ENCODE measurements at regions not wholly inside any gene's neighbourhood (a gene's known extent, or its start where the extent isn't known, plus 50 kb on each side); places are given as distances from the start of the nearest gene placed in this dataset.

- TF ChIP-seq POLR2AphosphoS5 (IDR thresholded peaks at IDR 0.05; ENCODE audit: low read depth, low read length) = no peak
- no peak for TF ChIP-seq FOXP2 (optimal IDR thresholded peaks at IDR 0.05; ENCODE audit: borderline replicate concordance, extremely low read depth, extremely low read length, insufficient read depth)
- TF ChIP-seq TAF1 (IDR thresholded peaks at IDR 0.05; ENCODE audit: borderline replicate concordance, insufficient read depth, low read length) = no peak
- no peak for TF ChIP-seq SIN3A (IDR thresholded peaks at IDR 0.05; ENCODE audit: borderline replicate concordance, insufficient read depth, low read length)
- TF ChIP-seq REST (IDR thresholded peaks at IDR 0.05; ENCODE audit: insufficient read depth in 1 of 2, low read depth in 2 of 2, low read length in 2 of 2) = no peak
These were observed 91.7 kb upstream of the ASB18 start for GRCh38 chr2:236355911-236356310.

GRCh38 chr2:236359426-236360045 is 95.3 kb upstream of the ASB18 start:
- TF ChIP-seq TAF1 (IDR thresholded peaks at IDR 0.05; ENCODE audit: borderline replicate concordance, insufficient read depth, low read length) = no peak
- no peak for TF ChIP-seq REST (IDR thresholded peaks at IDR 0.05; ENCODE audit: insufficient read depth in 1 of 2, low read depth in 2 of 2, low read length in 2 of 2)
- no peak for TF ChIP-seq SIN3A (IDR thresholded peaks at IDR 0.05; ENCODE audit: borderline replicate concordance, insufficient read depth, low read length)
- TF ChIP-seq FOXP2 (optimal IDR thresholded peaks at IDR 0.05; ENCODE audit: borderline replicate concordance, extremely low read depth, extremely low read length, insufficient read depth) = no peak
- no peak for TF ChIP-seq POLR2AphosphoS5 (IDR thresholded peaks at IDR 0.05; ENCODE audit: low read depth, low read length)

- TF ChIP-seq SIN3A (IDR thresholded peaks at IDR 0.05; ENCODE audit: borderline replicate concordance, insufficient read depth, low read length) = no peak
These were observed 96.3 kb upstream of the ASB18 start for GRCh38 chr2:236360496-236360895.

- TF ChIP-seq REST (IDR thresholded peaks at IDR 0.05; ENCODE audit: insufficient read depth in 1 of 2, low read depth in 2 of 2, low read length in 2 of 2) (no peak), POLR2AphosphoS5 (IDR thresholded peaks at IDR 0.05; ENCODE audit: low read depth, low read length) (no peak), FOXP2 (optimal IDR thresholded peaks at IDR 0.05; ENCODE audit: borderline replicate concordance, extremely low read depth, extremely low read length, insufficient read depth) (no peak), SIN3A (IDR thresholded peaks at IDR 0.05; ENCODE audit: borderline replicate concordance, insufficient read depth, low read length) (no peak), TAF1 (IDR thresholded peaks at IDR 0.05; ENCODE audit: borderline replicate concordance, insufficient read depth, low read length) (no peak)
These were observed 99.6 kb upstream of the ASB18 start for GRCh38 chr2:236363711-236364277.

GRCh38 chr2:236365258-236366048 is 101.2 kb upstream of the ASB18 start:
- TF ChIP-seq REST (IDR thresholded peaks at IDR 0.05; ENCODE audit: insufficient read depth in 1 of 2, low read depth in 2 of 2, low read length in 2 of 2) (no peak), FOXP2 (optimal IDR thresholded peaks at IDR 0.05; ENCODE audit: borderline replicate concordance, extremely low read depth, extremely low read length, insufficient read depth) (no peak), POLR2AphosphoS5 (IDR thresholded peaks at IDR 0.05; ENCODE audit: low read depth, low read length) (no peak), SIN3A (IDR thresholded peaks at IDR 0.05; ENCODE audit: borderline replicate concordance, insufficient read depth, low read length) (no peak), TAF1 (IDR thresholded peaks at IDR 0.05; ENCODE audit: borderline replicate concordance, insufficient read depth, low read length) (no peak)
